Left renal cortex interstitium (tissue), 4 donors: ENCODE measurements at regions not wholly inside any gene's neighbourhood (a gene's known extent, or its start where the extent isn't known, plus 50 kb on each side); places are given as distances from the start of the nearest gene placed in this dataset.

Source experiments
- DNase-seq, 4 donors: peaks; one replicate each; pipeline ENCODE4 v3.0.0-alpha.2; 2013; ENCODE audit warnings: low read depth in 4 of 4, low spot score in 2 of 4, missing footprints in 1 of 4

- DNase-seq, result no peak
Measured at GRCh38 chr10:43982250-43982649, 333.6 kb upstream of the ZNF32 start.

- no peak for DNase-seq
Measured at GRCh38 chr10:43981696-43982095, 333.0 kb upstream of the ZNF32 start.

- DNase-seq, result no peak
Measured at GRCh38 chr10:43981232-43981631, 332.6 kb upstream of the ZNF32 start.

GRCh38 chr10:43980715-43981114 lies 332.0 kb upstream of the ZNF32 start:
- DNase-seq, result no peak

- no peak for DNase-seq
Measured at GRCh38 chr10:43980313-43980712, 331.6 kb upstream of the ZNF32 start.

- no peak for DNase-seq
Measured at GRCh38 chr10:43979551-43979950, 330.9 kb upstream of the ZNF32 start.

GRCh38 chr10:43978936-43979335 lies 330.3 kb upstream of the ZNF32 start:
- DNase-seq, result no peak

GRCh38 chr10:43978091-43978490 lies 329.4 kb upstream of the ZNF32 start:
- DNase-seq, result no peak

- no peak for DNase-seq
Measured at GRCh38 chr10:43976292-43976691, 327.6 kb upstream of the ZNF32 start.

GRCh38 chr10:43973801-43974200 lies 325.1 kb upstream of the ZNF32 start:
- no peak for DNase-seq

- DNase-seq, result no peak
Measured at GRCh38 chr10:43972976-43973647, 324.4 kb upstream of the ZNF32 start.

- DNase-seq, result no peak
Measured at GRCh38 chr10:43971981-43972380, 323.3 kb upstream of the ZNF32 start.

GRCh38 chr10:43971306-43971705 lies 322.6 kb upstream of the ZNF32 start:
- DNase-seq, result no peak

- no peak for DNase-seq
Measured at GRCh38 chr10:43970717-43971116, 322.0 kb upstream of the ZNF32 start.

GRCh38 chr10:43970018-43970698 lies 321.5 kb upstream of the ZNF32 start:
- no peak for DNase-seq

GRCh38 chr10:43969506-43969905 lies 320.8 kb upstream of the ZNF32 start:
- DNase-seq, result no peak

GRCh38 chr10:43968961-43969360 lies 320.3 kb upstream of the ZNF32 start:
- no peak for DNase-seq

- DNase-seq, result no peak
Measured at GRCh38 chr10:43968076-43968475, 319.4 kb upstream of the ZNF32 start.

GRCh38 chr10:43966571-43966965 lies 317.9 kb upstream of the ZNF32 start:
- no peak for DNase-seq

GRCh38 chr10:43965918-43966570 lies 317.4 kb upstream of the ZNF32 start:
- no peak for DNase-seq

- DNase-seq, result no peak
Measured at GRCh38 chr10:43965033-43965917, 316.6 kb upstream of the ZNF32 start.
